H7 (cell line): ENCODE measurements at regions not wholly inside any gene's neighbourhood (a gene's known extent, or its start where the extent isn't known, plus 50 kb on each side); places are given as distances from the start of the nearest gene placed in this dataset.

Experiments
- DNase-seq: peaks from one replicate; pipeline ENCODE4 v3.0.0; 2012
- H3K27me3 ChIP-seq: 2 replicates; pipeline ENCODE4 v1.6.0; 2011; ENCODE audit warnings: mild to moderate bottlenecking, low read length; ENCODE audit not compliant: control insufficient read depth, insufficient read depth
- H3K36me3 ChIP-seq: replicated peaks from 2 replicates; pipeline ENCODE4 v1.5.1; 2011; ENCODE audit warnings: low read length; ENCODE audit not compliant: control insufficient read depth, insufficient read depth
- H3K4me3 ChIP-seq: 2 replicates; pipeline ENCODE4 v1.5.1; 2011; ENCODE audit warnings: low read depth, mild to moderate bottlenecking, control low read depth, low read length, moderate library complexity; ENCODE audit not compliant: insufficient read depth

DNA sequence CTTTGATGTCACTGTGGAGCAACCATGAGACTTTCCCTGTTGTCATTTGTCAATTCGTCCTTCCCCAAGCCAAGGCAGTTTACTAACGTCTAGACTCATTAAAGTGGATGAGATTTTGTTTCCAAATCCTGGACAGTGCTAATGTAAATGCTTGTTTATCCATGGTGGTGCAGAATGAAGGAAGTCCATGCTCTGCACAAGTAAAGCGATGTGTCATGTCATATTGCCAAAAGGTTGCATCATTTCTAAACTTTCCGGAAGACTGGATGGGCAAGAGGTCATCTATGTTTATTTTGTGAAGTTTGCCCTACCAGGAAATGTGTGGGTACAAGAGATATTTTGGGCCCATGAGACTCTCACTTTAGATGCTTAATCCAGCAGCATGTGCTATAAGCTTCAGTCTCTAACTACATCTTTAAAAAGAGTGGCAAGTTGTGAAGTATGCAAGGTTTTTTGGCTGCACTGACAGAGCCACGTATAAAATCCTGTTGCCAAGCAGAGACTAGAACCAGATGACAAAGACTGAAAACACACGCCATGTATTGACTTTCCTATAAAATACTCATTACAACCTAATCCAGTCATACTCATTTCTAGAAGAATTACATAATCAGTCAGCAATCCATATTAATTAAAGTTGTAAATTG, 72.1 kb upstream of the FNDC3B start:
- no peak for DNase-seq
- Histone ChIP-seq H3K27me3 (no peaks in the 10 kb centered on the region), H3K36me3 (no peaks in the 10 kb centered on the region), H3K4me3 (no peak overlapping the region)

DNA sequence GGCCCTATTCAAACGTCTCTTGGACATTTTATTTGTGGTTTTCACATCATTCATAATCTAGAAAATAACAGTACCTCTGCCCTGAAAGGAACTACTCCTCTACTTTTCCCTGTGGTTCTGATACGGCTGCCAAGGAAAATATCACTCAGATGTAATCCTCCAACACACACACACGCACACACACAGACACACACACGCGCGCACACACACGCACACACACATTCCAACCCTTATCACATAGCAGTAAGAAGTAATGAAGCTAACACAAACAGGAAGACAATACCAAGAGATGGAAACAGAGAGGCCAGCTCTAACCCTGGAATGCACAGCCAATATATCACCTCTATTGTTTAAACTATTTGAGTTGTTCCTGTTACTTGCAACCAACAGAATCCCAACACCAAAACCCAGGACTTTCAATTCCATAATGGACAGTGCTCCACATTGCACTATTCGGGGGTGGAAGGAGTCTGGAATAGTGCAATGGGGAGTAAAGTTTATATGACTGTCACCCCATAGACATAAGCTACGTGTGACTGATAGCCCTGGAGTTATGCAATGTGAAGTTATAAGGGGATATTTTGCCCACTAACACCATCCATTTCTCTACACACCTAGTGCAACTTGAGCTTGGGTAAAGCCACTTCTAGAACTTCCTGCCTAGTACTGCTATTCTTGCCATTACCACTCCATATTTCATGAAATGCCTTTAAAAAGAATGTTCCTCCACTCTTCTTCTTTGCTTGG, 71.3 kb upstream of the FNDC3B start:
- Histone ChIP-seq H3K36me3 (no peaks in the 10 kb centered on the region), H3K27me3 (no peaks in the 10 kb centered on the region), H3K4me3 (no peak overlapping the region)
- DNase-seq = no peak

DNA sequence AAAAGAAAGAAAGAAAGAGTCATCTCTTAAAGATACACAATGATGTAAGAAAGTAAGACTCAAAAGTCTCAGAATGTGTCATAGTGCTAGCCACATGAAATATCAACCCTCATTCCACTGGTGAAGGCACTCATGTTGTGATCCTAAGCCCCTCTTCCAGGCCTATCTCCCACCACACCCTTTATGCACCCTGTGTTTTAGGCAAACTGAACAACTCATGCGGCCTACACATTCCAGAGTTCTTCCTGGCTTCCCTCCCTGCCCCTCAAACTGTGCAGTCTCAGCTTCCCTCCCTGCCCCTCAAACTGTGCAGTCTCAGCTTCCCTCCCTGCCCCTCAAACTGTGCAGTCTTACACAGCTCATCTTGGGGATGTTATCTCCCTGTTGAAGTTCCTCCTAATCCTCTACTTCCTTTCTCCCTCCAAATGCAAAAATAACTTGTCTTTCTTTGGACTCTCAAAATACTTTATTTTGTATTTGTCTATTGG, 69.0 kb upstream of the FNDC3B start:
- no peaks in the 10 kb centered on the region for H3K27me3 ChIP-seq
- no peak for DNase-seq
- H3K36me3 ChIP-seq = no peaks in the 10 kb centered on the region
- H3K4me3 ChIP-seq = no peak overlapping the region

DNA sequence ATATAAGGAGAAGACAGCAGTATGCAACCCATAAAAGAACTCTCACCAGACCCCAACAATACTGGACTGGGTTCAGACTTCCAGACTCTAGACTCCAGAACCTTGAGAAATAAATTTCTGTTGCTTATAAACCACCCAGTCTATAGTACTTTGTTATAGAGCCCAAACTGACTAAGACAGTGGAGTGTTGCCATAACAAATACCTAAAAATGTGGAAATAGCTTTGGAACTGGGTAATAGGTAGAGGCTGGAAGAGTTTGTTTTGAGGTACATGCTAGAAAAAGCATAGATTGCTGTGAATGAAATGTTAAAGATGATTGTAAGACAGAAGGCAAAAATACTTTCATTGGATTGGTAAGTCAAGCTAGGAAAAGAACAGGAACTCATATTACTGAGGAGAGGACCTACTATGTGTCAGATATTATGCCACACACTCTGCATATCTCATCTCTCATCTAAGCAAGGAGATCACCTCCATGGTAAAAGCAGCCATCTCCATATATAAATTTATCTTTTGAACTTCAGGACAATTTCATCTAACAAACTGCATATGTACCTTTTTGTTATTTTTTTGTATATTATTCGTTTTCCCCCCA, 67.4 kb upstream of the FNDC3B start:
- Histone ChIP-seq H3K36me3 (no peaks in the 10 kb centered on the region), H3K27me3 (no peaks in the 10 kb centered on the region), H3K4me3 (no peak overlapping the region)
- DNase-seq = no peak

DNA sequence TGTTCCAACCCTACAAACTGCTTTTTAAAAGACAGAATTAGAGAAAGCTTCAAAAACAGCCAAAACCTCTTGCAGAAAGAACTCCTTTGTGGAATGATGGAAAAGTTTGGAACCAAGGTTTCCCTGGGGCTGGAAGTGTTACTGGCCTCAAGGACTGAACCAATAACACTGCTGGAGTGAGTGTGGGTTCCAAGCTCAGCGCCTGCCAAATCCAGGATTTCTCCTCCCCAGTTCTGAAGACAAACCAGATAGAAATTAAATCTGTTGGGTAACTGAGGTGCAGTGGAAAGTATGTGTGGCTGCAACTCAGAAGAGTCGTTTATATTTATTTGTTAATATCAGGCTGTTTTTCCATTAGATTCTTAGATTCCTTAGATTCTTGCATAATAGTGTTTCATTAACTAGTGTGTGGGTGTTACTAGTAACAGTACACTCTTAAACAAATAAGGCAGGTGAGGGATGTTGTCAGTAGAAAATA, 66.5 kb upstream of the FNDC3B start:
- no peak for DNase-seq
- Histone ChIP-seq H3K27me3 (no peaks in the 10 kb centered on the region), H3K4me3 (no peak overlapping the region), H3K36me3 (no peaks in the 10 kb centered on the region)

DNA sequence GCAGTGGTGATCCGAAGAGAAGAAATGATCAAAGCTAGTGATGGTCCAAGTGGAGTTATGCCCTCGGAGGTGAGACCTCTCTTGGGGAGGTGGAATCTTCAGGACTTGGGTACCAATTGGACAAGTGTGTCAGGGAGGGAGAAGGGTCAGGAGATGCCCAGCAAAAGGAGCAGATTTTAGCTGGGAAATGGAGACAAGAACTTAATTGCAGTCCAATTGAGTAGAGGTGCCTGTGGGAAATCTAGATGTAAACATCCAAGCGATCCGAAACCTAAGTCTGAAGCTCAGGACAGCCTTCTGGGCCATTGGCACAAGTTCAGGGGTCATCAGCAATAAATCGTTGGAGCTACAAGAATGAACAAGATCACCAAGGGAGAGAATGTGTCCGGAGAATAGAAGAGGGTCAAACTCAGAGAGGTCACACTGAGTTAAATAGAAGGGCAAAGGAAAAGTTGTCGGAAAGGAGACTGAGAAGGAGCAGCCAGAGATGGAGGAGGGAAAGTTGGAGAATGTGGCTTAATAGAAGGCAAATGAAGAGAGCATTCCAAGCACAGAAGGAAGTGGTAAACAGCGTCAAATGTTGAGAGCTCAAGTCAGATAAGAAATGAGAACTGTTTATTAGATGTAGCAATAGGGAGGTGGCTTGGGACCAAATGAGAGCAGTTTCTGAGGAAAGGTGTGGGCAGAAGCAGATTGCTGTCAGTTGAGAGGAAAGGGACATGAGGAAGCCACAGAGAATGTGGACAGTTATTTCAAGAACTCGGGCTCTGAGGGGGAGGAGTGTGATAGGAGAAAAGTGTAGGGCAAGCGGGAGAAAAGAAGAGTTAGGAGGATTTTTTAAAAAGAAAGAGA, 64.2 kb upstream of the FNDC3B start:
- Histone ChIP-seq H3K27me3 (no peaks in the 10 kb centered on the region), H3K4me3 (no peak overlapping the region), H3K36me3 (no peaks in the 10 kb centered on the region)
- DNase-seq = no peak

DNA sequence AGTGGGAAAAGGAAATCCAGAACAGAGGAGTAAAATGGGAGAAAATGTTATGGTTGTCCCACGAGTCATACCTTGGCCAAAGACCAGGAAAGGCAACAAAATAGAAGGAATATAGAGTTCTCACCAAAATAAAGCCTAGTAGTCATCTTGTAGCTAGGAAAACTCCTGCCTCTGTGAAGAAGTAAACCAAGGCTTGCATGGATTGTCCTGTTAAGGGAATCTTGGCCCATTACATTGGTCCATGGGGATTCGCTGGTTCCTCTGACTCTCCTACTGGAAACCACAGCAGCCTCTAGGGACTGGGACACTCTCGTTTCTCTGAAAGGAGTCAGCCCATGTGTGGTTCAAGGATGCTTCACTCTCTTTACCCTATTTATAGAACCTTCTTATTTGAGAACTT, 62.9 kb upstream of the FNDC3B start:
- DNase-seq = no peak
- H3K27me3 ChIP-seq = no peaks in the 10 kb centered on the region
- H3K4me3 ChIP-seq = no peak overlapping the region
- no peaks in the 10 kb centered on the region for H3K36me3 ChIP-seq

DNA sequence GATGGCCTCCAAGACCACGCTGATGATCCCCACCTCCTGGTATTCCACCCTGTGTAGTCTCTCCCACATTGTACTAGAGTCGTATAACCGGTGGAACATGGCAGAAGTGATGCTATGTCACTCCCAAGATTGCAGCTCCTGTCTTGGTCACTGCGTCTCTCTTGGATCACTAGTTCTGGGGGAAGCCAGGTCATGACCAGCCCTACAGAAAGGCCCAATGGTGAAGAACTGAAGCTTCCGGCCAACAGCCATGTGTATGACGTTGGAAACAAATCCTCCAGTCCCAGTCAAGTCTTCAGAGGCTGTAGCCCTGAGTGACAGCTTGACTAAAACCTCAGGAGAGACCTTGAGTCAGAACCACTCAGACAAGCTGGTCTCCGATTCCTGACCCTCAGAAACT, 61.9 kb upstream of the FNDC3B start:
- no peak for DNase-seq
- Histone ChIP-seq H3K36me3 (no peaks in the 10 kb centered on the region), H3K27me3 (no peaks in the 10 kb centered on the region), H3K4me3 (no peak overlapping the region)

DNA sequence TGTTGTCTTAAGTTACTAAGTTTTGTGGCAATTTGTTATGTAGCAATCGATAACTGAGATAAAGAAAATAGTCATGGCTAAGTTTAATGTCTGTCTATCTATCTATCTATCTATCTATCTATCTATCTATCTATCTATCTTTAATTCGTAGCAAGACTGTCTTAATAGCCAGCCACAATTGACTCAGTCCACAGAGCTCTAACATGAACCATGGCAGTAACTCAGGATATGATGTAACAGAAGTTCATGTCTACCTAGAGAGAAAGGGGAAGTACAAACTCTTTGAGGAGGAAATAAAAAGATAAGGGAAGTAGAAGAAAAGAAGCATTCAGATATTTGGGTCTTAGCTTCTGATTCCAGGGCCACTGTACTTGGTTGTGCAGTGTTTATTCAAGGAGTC, 61.5 kb upstream of the FNDC3B start:
- Histone ChIP-seq H3K27me3 (no peaks in the 10 kb centered on the region), H3K36me3 (no peaks in the 10 kb centered on the region), H3K4me3 (no peak overlapping the region)
- no peak for DNase-seq

DNA sequence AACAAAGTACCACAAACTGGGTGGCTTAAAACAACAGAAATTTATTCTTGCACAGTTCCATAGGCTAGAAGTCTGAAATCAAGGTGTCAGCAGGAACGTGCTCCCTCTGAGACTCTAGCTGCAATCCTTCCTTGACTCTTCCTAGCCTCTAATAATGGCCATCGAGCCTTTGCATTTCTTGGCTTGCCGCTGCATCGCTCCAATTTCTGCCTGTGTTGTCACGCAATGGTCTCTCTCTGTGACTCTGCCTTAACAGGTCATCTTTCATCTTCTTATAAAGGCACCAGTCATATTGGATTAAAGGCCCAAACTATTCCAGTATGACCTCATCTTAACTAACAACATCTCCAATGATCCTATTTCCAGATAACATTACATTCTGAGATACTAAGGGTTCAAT, 61.0 kb upstream of the FNDC3B start:
- DNase-seq = no peak
- H3K4me3 ChIP-seq = no peak overlapping the region
- no peaks in the 10 kb centered on the region for H3K27me3 ChIP-seq
- no peaks in the 10 kb centered on the region for H3K36me3 ChIP-seq

DNA sequence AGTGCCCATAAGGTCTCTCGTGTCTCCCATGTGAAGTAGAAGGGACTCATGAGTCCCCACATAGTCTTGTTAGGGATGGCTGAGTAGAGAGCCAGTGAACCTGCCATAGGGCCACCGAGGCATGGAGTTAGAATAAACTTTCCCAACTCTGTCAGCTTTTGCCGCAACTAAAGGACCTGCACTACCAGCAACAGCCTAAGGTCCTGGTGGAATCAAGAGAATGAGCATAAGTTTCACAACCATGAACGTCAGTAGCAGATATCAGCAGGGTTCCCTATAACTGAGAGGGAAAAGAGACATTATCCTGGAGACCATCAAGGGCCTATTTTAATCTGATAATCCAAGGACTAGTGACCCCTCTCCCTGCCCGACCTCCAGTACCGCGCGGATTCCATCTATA, 60.3 kb upstream of the FNDC3B start:
- DNase-seq = no peak
- H3K27me3 ChIP-seq = no peaks in the 10 kb centered on the region
- no peaks in the 10 kb centered on the region for H3K36me3 ChIP-seq
- H3K4me3 ChIP-seq = no peak overlapping the region

DNA sequence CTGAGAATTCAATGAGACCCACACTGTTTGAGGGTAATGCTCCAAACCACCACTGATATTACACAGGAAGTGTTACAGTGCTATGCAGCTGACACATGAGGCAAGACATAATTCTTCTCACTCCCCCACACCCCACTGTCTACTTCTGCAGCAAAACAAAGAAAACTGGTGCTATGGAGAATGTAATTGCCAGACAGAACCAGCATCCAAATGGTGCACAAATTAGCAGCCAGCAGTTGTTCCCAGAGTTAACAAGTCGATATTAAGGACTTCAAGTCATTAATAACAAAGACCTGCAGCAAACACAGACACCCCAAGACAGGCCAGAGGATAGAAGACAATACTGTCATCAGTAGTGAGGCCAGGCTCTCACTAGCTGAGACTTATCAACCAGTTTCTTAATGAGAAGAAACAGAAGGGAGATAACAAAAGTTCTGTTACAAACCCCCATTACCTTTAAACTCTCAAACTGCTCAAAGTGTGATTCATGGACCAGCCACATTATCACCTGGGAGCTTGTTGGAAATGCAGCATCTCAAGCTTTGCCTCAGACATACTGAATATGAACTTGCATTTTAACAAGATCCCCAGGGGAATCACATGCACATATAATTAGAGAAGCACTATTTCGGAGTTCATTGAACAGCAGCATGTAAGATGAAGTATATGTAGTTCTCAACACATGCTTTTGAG, 58.7 kb upstream of the FNDC3B start:
- H3K27me3 ChIP-seq = no peaks in the 10 kb centered on the region
- H3K36me3 ChIP-seq = no peaks in the 10 kb centered on the region
- no peak for DNase-seq
- no peak overlapping the region for H3K4me3 ChIP-seq

DNA sequence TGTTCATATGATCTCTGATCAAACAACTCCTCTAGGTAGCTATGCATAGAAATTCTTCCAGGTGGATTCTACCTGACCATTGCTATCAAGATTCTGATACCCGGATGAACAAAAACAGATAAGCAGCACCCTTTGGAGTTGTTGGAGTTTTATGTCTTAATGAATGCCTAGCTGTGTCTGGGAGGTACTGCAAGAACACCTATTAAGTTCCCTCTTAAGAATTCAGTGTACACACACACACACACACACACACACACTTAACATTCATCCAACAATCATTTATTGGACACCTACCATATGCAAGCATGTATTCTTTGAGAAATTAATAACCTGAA, 58.1 kb upstream of the FNDC3B start:
- Histone ChIP-seq H3K36me3 (no peaks in the 10 kb centered on the region), H3K4me3 (no peak overlapping the region), H3K27me3 (no peaks in the 10 kb centered on the region)
- no peak for DNase-seq

DNA sequence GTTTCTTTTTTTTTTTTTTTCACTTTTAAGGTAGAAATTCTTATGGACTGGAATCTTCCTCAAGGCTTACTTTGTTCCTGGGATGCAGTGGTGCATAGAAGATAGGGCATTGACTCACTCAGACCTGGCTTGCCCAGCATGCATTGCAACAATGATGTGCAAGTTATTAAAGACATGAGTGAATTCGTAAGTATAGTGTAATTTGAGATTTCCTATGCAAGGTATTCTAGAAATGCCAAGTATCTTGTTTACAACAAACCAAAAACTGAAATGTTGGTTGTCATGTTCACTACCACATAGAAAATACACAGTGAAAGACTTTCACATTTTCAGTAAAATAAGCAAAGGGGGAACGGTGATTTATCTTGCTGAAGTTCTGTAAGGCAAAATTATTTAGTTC, 56.5 kb upstream of the FNDC3B start:
- no peak for DNase-seq

More for the DNA sequence above, 56.5 kb upstream of the FNDC3B start:
- no peak overlapping the region for H3K4me3 ChIP-seq
- no peaks in the 10 kb centered on the region for H3K27me3 ChIP-seq
- H3K36me3 ChIP-seq = no peaks in the 10 kb centered on the region
